CD4-positive, CD25-positive, alpha-beta regulatory T cell (primary cell): ENCODE measurements at regions not wholly inside any gene's neighbourhood (a gene's known extent, or its start where the extent isn't known, plus 50 kb on each side); places are given as distances from the start of the nearest gene placed in this dataset.
"Not testable (repeated sequence)": the region's sequence is repeated elsewhere in the genome, so short reads cannot be mapped to it uniquely, and the experiment has no call there.

Source experiments
- ATAC-seq, 2 donors: fragments of 150-1000 bp; cut with Tn5 transposase; one replicate each; pipeline ENCODE4 v1.10.0; 2021; ENCODE audit warnings: low read depth in 2 of 2, moderate number of reproducible peaks in 2 of 2, moderate library complexity in 1 of 2
- DNase-seq, 3 donors: peaks; one replicate each; pipeline versions ENCODE4 v3.0.0 to v3.0.0-alpha.2; 2012 to 2022; ENCODE audit warnings: mixed read lengths in 1 of 3
- H3K27ac ChIP-seq: one replicate; pipeline ENCODE4 v1.7.0; 2013; ENCODE audit warnings: mild to moderate bottlenecking, low read length; ENCODE audit not compliant: insufficient read depth, poor library complexity, severe bottlenecking
- H3K27me3 ChIP-seq: one replicate; pipeline ENCODE4 v1.7.0; 2013; ENCODE audit warnings: low read length; ENCODE audit not compliant: control insufficient read depth, insufficient read depth
- H3K36me3 ChIP-seq: one replicate; pipeline ENCODE4 v1.7.0; 2013; ENCODE audit warnings: mild to moderate bottlenecking, low read length, moderate library complexity; ENCODE audit not compliant: control insufficient read depth, insufficient read depth
- H3K4me1 ChIP-seq: 2 replicates; pipeline ENCODE4 v1.7.0; 2013; ENCODE audit warnings: mild to moderate bottlenecking, low read length; ENCODE audit not compliant: insufficient read depth, control insufficient read depth, poor library complexity, severe bottlenecking
- H3K4me3 ChIP-seq: one replicate; pipeline ENCODE4 v1.7.0; 2013; ENCODE audit warnings: low read depth, mild to moderate bottlenecking, low read length, moderate library complexity
- H3K9me3 ChIP-seq, 2 experiments: 1 replicate in 1 of 2; 2 replicates in 1 of 2; pipeline ENCODE4 v1.7.0; 2013; ENCODE audit warnings: low read length in 2 of 2, mild to moderate bottlenecking in 1 of 2, moderate library complexity in 1 of 2; ENCODE audit not compliant: control insufficient read depth in 2 of 2
- H3K27ac Mint-ChIP-seq, 3 donors: one replicate each; pipeline ENCODE4 v1.8.0; 2020 to 2022; ENCODE audit warnings: mild to moderate bottlenecking in 3 of 3, mixed read lengths in 3 of 3, moderate library complexity in 2 of 3
- H3K27me3 Mint-ChIP-seq: one replicate; pipeline ENCODE4 v1.8.0; 2022; ENCODE audit warnings: mild to moderate bottlenecking, mixed read lengths
- H3K36me3 Mint-ChIP-seq: one replicate; pipeline ENCODE4 v1.8.0; 2020; ENCODE audit warnings: mixed read lengths
- H3K4me1 Mint-ChIP-seq, 4 donors: one replicate each; pipeline ENCODE4 v1.8.0; 2020 to 2022; ENCODE audit warnings: mixed read lengths in 4 of 4, mild to moderate bottlenecking in 1 of 4
- H3K4me3 Mint-ChIP-seq, 4 donors: one replicate each; pipeline ENCODE4 v1.8.0; 2020 to 2022; ENCODE audit warnings: mild to moderate bottlenecking in 4 of 4, mixed read lengths in 4 of 4, moderate library complexity in 3 of 4
- H3K9me3 Mint-ChIP-seq, 7 donors: one replicate each; pipeline ENCODE4 v1.8.0; 2020 to 2022; ENCODE audit warnings: mixed read lengths in 7 of 7, mild to moderate bottlenecking in 3 of 7, moderate library complexity in 2 of 7

DNA sequence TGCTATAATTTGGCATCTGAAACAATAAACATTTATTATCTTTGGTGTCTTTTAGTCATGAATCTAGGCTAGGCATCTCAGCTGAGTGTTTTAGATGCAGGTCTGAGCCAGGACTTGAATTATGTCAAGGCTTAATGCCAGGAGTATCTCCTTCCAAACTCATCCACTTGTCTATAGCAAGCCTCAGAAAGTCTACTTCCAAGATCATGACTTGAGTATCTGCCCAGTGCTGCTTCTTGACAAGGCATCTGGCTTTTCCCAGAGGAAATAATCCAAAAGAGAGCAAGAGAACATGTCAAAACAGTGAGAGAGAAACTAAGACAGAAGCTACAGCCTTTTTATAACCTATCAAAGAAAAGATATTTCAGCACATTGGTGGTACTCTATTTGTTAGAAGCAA is 1052.1 kb upstream of the PCDH10 start:
- Mint-ChIP-seq H3K36me3 (no peaks in the 10 kb centered on the region), H3K27ac (no peak overlapping the region), H3K4me3 (no peak overlapping the region), H3K4me1 (no peaks in the 10 kb centered on the region), H3K27me3 (no peaks in the 10 kb centered on the region), H3K9me3 (peaks cover 0 to 16% (median 7%) of the 10 kb centered on the region in 7 donors)
- no peaks in the 10 kb centered on the region for H3K36me3 ChIP-seq
- no peak overlapping the region for H3K4me3 ChIP-seq
- DNase-seq (no peak), ATAC-seq (no peak)
- peaks cover 0 to 5% of the 10 kb centered on the region in 2 experiments for H3K9me3 ChIP-seq
- H3K27me3 ChIP-seq, result no peaks in the 10 kb centered on the region
- no peaks in the 10 kb centered on the region for H3K4me1 ChIP-seq
- no peak overlapping the region for H3K27ac ChIP-seq

DNA sequence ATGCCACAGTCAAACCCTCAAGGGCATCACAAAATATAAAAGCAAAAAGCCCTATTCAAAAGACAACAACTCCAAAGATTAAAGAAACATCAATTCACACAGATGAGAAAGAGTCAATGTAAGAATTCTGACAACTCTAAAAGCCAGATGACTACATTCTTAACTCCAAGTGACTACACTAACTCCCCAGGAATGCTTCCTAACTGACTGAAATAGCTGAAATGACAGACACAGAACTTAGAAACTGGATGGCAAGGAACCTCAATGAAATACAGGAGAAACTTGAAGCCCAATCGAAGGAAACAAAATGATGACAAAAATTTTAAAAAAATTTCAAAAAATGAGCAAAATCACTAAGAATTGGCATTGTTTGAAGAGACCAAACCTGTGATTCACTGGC is 1047.6 kb upstream of the PCDH10 start:
- ATAC-seq, result no peak
- Histone ChIP-seq H3K27me3 (no peaks in the 10 kb centered on the region), H3K36me3 (no peaks in the 10 kb centered on the region), H3K4me3 (no peak overlapping the region), H3K9me3 (no peaks in the 10 kb centered on the region), H3K27ac (no peak overlapping the region), H3K4me1 (no peaks in the 10 kb centered on the region)
- Mint-ChIP-seq H3K4me1 (no peaks in the 10 kb centered on the region), H3K27ac (no peak overlapping the region), H3K27me3 (no peaks in the 10 kb centered on the region), H3K36me3 (no peaks in the 10 kb centered on the region), H3K4me3 (no peak overlapping the region), H3K9me3 (peaks cover 0 to 14% (median 4%) of the 10 kb centered on the region in 7 donors)
- DNase-seq, result no peak

DNA sequence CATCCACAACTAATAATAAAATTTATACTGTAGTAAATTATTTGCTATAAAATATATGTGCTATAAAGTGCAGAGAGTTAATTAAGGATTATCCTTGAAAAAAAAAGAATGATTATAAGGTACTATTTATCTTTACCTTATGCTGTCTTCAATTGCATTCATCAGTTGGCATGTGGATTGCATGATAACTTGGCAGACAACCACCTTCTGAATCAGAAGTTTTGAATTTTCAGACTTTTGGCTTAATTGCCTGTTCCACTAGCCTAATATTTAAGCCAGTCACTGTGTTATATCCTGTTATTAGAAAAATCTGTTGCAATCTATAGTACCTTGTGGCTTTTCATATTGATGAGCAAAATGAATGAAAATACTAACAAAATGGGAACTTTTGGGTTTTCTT is 1040.3 kb upstream of the PCDH10 start:
- Mint-ChIP-seq H3K27me3 (no peaks in the 10 kb centered on the region), H3K4me3 (no peak overlapping the region), H3K4me1 (no peaks in the 10 kb centered on the region), H3K36me3 (no peaks in the 10 kb centered on the region), H3K9me3 (peaks cover 0 to 10% (median 2%) of the 10 kb centered on the region in 7 donors), H3K27ac (no peak overlapping the region)
- H3K4me3 ChIP-seq, result no peak overlapping the region
- H3K4me1 ChIP-seq, result no peaks in the 10 kb centered on the region
- no peak overlapping the region for H3K27ac ChIP-seq
- no peaks in the 10 kb centered on the region for H3K36me3 ChIP-seq
- H3K27me3 ChIP-seq, result no peaks in the 10 kb centered on the region
- no peaks in the 10 kb centered on the region for H3K9me3 ChIP-seq
- no peak for ATAC-seq
- DNase-seq, result no peak

DNA sequence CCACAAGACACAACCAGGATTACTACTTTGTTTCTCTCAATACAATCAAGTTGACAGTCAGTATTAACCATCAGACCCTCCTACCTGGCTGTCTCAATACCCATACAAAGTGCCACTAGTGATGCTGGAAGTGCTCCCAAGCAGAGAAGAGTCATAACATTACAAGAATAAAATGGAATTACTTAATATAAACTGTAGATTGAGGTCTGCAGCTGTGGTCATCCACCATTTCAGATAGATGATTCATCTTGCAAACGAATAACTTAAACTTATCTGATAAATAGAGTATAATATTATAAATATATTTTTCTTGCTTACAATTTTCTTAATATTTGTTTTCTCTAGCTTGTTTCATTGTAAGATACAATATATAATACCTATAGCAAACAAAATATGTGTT is 1034.2 kb upstream of the PCDH10 start:
- H3K4me3 Mint-ChIP-seq, result no peak overlapping the region
- H3K4me1 ChIP-seq, result no peaks in the 10 kb centered on the region
- no peak overlapping the region for H3K27ac Mint-ChIP-seq

DNA sequence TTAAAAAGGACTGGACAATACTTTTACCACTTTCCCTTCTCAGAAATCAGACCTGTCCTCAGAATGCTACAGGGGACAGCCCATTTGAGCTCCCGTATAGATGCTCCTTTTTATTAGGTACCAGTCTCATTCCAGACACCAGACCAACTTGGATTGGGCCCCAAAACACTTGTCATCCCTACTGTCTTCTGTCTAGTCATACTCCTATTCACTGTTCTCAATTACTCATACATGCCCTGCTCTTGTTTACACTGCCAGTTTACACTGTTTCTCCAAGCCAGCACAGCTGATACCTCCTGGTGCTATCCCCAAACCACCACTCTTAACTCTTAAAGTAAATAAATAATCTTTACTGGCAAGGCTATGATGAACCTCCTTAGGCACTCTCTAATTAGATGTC is 1026.4 kb upstream of the PCDH10 start:
- not testable (repeated sequence) for H3K27ac Mint-ChIP-seq, H3K4me1 Mint-ChIP-seq, H3K36me3 ChIP-seq, H3K27me3 Mint-ChIP-seq, H3K4me3 Mint-ChIP-seq, H3K4me3 ChIP-seq, H3K4me1 ChIP-seq, H3K27me3 ChIP-seq, H3K27ac ChIP-seq, ATAC-seq, H3K36me3 Mint-ChIP-seq, H3K9me3 ChIP-seq, DNase-seq
- peaks cover 4 to 35% (median 14%) of the 10 kb centered on the region in 7 donors for H3K9me3 Mint-ChIP-seq

More for the DNA sequence above, 1034.2 kb upstream of the PCDH10 start:
- DNase-seq (no peak), ATAC-seq (no peak)
- Mint-ChIP-seq H3K27me3 (no peaks in the 10 kb centered on the region), H3K36me3 (no peaks in the 10 kb centered on the region), H3K9me3 (peaks cover 0 to 19% (median 2%) of the 10 kb centered on the region in 7 donors), H3K4me1 (no peaks in the 10 kb centered on the region)
- Histone ChIP-seq H3K27ac (no peak overlapping the region), H3K9me3 (no peaks in the 10 kb centered on the region), H3K36me3 (no peaks in the 10 kb centered on the region), H3K27me3 (no peaks in the 10 kb centered on the region), H3K4me3 (no peak overlapping the region)

DNA sequence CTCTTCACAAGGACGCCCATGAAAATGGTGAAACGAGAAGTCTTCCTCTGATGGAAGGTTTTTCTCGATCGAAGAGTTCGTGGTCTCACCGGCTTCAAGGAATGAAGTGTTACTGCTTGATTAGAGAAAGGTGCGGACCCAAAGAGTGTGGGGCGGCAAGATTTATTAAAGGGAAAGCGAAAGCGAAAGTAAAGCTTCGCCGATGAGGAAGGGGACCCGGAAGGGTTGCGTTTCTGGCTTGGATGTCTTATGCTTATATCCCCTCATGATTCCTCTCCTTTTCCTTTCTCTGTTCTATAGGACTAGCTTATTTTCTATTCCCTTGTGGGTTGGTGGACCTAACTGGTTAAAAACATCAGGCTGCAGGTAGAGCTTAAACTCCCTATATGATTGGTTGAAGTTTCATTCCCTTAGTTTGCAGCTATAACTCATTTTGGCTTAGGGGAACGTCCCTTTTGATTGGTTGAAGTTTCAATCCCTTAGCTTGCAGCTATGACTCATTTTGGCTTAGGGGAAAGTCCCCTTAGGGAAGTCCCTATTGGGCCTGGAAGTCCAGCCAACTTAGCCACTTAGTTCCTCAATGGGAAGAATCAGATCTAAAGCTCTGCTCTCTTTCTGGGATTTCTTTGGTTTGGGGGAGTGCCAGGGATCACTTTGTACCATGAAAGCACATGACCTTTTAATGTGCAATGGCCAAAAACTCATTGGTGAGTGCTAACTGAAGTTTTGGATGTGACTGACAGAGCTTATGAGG is 1025.0 kb upstream of the PCDH10 start:
- Histone ChIP-seq H3K27me3 (no peaks in the 10 kb centered on the region), H3K4me1 (no peaks in the 10 kb centered on the region), H3K27ac (no peak overlapping the region), H3K4me3 (peak overlapping the region; percentile 10), H3K36me3 (no peaks in the 10 kb centered on the region), H3K9me3 (no peaks in the 10 kb centered on the region)
- ATAC-seq, result no peak
- Mint-ChIP-seq H3K27ac (peak overlapping the region in 1 of 3 donors; percentile 17), H3K4me3 (peak overlapping the region in 3 of 4 donors; percentile 40 to 52 (median 41)), H3K9me3 (peaks cover 1 to 35% (median 13%) of the 10 kb centered on the region in 7 donors), H3K27me3 (no peaks in the 10 kb centered on the region), H3K36me3 (peaks cover 6% of the 10 kb centered on the region), H3K4me1 (no peaks in the 10 kb centered on the region)
- no peak for DNase-seq

DNA sequence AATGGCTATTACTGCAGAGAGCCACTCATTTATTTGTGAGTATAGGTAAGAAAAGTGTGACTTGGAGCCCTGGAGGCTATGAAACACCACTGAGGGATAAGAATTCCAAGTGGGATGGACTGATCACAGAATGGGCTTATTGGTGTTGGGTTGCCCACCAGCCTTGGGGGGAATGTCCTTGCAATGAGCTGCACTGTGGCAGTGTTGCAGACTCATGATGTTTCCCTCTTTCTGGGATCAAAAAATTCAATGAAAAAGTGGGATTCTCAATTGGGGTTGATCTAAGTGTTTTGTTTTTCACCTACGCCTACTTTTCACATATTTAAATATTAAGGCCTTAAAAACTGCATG is 1024.5 kb upstream of the PCDH10 start:
- ATAC-seq, result no peak
- H3K4me3 Mint-ChIP-seq, result no peak overlapping the region
- no peak overlapping the region for H3K27ac Mint-ChIP-seq

DNA sequence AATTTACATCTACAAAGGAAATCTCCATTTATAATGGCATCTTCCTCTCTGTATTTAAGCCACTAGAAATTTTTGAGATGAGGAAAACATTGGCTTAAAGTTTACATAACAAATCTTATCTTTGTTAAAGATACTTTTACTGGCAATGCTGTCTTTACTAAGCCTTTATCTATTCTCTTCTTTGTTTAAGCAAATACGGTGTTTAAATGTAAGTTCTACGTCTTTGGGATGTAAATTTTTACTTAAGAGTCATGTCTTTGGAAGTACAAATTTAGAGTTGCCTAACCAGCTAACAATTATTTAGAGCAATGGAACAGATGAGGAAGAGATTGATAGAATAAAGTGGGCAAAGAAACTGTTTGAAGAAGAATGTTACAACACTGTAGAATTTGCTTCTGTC is 1024.0 kb upstream of the PCDH10 start:
- Histone ChIP-seq H3K36me3 (no peaks in the 10 kb centered on the region), H3K27me3 (no peaks in the 10 kb centered on the region), H3K4me3 (no peak overlapping the region), H3K4me1 (no peaks in the 10 kb centered on the region), H3K9me3 (no peaks in the 10 kb centered on the region), H3K27ac (no peak overlapping the region)
- H3K4me3 Mint-ChIP-seq, result no peak overlapping the region
- DNase-seq, result no peak
- no peaks in the 10 kb centered on the region for H3K4me1 Mint-ChIP-seq
- no peaks in the 10 kb centered on the region for H3K27me3 Mint-ChIP-seq
- ATAC-seq, result no peak
- H3K9me3 Mint-ChIP-seq, result peaks cover 1 to 35% (median 13%) of the 10 kb centered on the region in 7 donors
- no peak overlapping the region for H3K27ac Mint-ChIP-seq
- peaks cover 6% of the 10 kb centered on the region for H3K36me3 Mint-ChIP-seq

More for the DNA sequence above, 1024.5 kb upstream of the PCDH10 start:
- no peak for DNase-seq
- H3K27ac ChIP-seq, result no peak overlapping the region
- no peaks in the 10 kb centered on the region for H3K4me1 Mint-ChIP-seq
- no peaks in the 10 kb centered on the region for H3K27me3 ChIP-seq
- H3K27me3 Mint-ChIP-seq, result no peaks in the 10 kb centered on the region
- no peak overlapping the region for H3K4me3 ChIP-seq
- H3K36me3 ChIP-seq, result no peaks in the 10 kb centered on the region
- no peaks in the 10 kb centered on the region for H3K4me1 ChIP-seq
- H3K9me3 ChIP-seq, result no peaks in the 10 kb centered on the region
- peaks cover 1 to 35% (median 13%) of the 10 kb centered on the region in 7 donors for H3K9me3 Mint-ChIP-seq
- peaks cover 6% of the 10 kb centered on the region for H3K36me3 Mint-ChIP-seq
